Sigmoid colon (tissue), 4 donors: ENCODE measurements at regions not wholly inside any gene's neighbourhood (a gene's known extent, or its start where the extent isn't known, plus 50 kb on each side); places are given as distances from the start of the nearest gene placed in this dataset.

Experiments used
- CTCF ChIP-seq, 4 experiments: fragments of 450-650 bp in 3 of 4; fragments of 200-600 bp in 1 of 4; IDR thresholded peaks; one replicate each; pipeline ENCODE4 v1.5.1; 2016 to 2019; ENCODE audit warnings: antibody characterized with exemption in 4 of 4, mild to moderate bottlenecking in 3 of 4, moderate library complexity in 2 of 4
- EP300 ChIP-seq, 4 donors: sonication (generic); formaldehyde crosslinking; IDR thresholded peaks; one replicate each; pipeline ENCODE4 v1.6.1; 2017; ENCODE audit warnings: antibody characterized with exemption in 4 of 4

GRCh38 chr17:79379700-79380445 is 231.0 kb downstream of the RBFOX3 start:
- TF ChIP-seq CTCF (IDR thresholded peaks at IDR 0.05) (no peak), EP300 (IDR thresholded peaks at IDR 0.05) (no peak)
